Erythroblast (primary cell): ENCODE measurements at regions not wholly inside any gene's neighbourhood (a gene's known extent, or its start where the extent isn't known, plus 50 kb on each side); places are given as distances from the start of the nearest gene placed in this dataset.

Source experiments
- GATA1 ChIP-seq: IDR thresholded peaks from 2 replicates; pipeline ENCODE4 v1.6.1; 2011; ENCODE audit warnings: low read depth, mild to moderate bottlenecking, control low read depth, low read length, moderate library complexity
- POLR2A ChIP-seq: IDR thresholded peaks from 2 replicates; pipeline ENCODE4 v1.6.1; 2011; ENCODE audit warnings: mild to moderate bottlenecking, low read length

DNA sequence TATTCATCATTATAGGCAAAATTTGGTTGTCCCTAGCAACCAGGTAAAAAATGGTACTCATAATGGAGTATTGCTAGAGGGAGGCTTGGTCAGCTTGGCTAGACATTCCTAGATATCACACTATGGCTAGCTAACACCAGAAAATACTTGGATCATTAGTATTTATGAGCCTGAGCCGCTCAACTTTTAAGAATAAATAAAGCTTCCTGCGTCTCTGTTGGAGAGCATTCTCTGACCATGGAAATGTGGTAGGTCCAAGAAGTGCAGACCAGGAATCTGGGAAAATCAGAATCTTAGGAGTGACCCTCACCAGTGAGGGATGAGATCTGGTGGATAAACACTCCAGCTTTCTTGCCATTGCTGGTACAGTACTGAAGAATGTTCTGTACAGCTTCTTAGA is 157.6 kb upstream of the AGR3 start:
- TF ChIP-seq POLR2A (no peak), GATA1 (no peak)
